Naive thymus-derived CD4-positive, alpha-beta T cell (primary cell): ENCODE measurements at regions not wholly inside any gene's neighbourhood (a gene's known extent, or its start where the extent isn't known, plus 50 kb on each side); places are given as distances from the start of the nearest gene placed in this dataset.

Experiments
- ATAC-seq: fragments of 150-1000 bp; cut with Tn5 transposase; 2 replicates; pipeline ENCODE4 v1.10.0; 2021; ENCODE audit warnings: mild to moderate bottlenecking, moderate library complexity
- CTCF ChIA-PET: fragments of 350-600 bp; sonication (Branson Sonifier 250); formaldehyde crosslinking; loops from one replicate; lab custom pipeline; 2021; ENCODE audit warnings: antibody characterized with exemption; lab: Charles Lee
- POLR2A ChIA-PET: fragments of 350-600 bp; sonication (Branson Sonifier 250); formaldehyde crosslinking; loops from one replicate; lab custom pipeline; 2021; ENCODE audit warnings: antibody characterized with exemption, inconsistent platforms; lab: Charles Lee
- DNase-seq, 9 donors: peaks; one replicate each; pipeline versions ENCODE4 v3.0.0 to v3.0.0-alpha.2; 2020 to 2022; ENCODE audit warnings: mixed read lengths in 1 of 9
- H3K27ac ChIP-seq: one replicate; pipeline ENCODE4 v1.7.0; 2013; ENCODE audit warnings: mild to moderate bottlenecking, low read depth, low read length, moderate library complexity
- H3K27me3 ChIP-seq, 2 donors: one replicate each; pipeline ENCODE4 v1.7.0; 2013; ENCODE audit warnings: low read length in 2 of 2, mild to moderate bottlenecking in 2 of 2, moderate library complexity in 2 of 2; ENCODE audit not compliant: control insufficient read depth in 2 of 2, insufficient read depth in 2 of 2
- H3K36me3 ChIP-seq, 3 experiments: 1 replicate in 2 of 3; 2 replicates in 1 of 3; pipeline ENCODE4 v1.7.0; 2013; ENCODE audit warnings: low read length in 3 of 3, mild to moderate bottlenecking in 3 of 3, moderate library complexity in 1 of 3; ENCODE audit not compliant: insufficient read depth in 3 of 3, control insufficient read depth in 2 of 3
- H3K4me1 ChIP-seq, 2 donors: one replicate each; pipeline ENCODE4 v1.7.0; 2013; ENCODE audit warnings: low read length in 2 of 2, mild to moderate bottlenecking in 2 of 2, moderate library complexity in 1 of 2; ENCODE audit not compliant: control insufficient read depth in 2 of 2, insufficient read depth in 2 of 2
- H3K4me3 ChIP-seq: 2 replicates; pipeline ENCODE4 v1.7.0; 2013; ENCODE audit warnings: mild to moderate bottlenecking, low read length
- H3K9me3 ChIP-seq, 3 experiments: 1 replicate in 2 of 3; 2 replicates in 1 of 3; pipeline ENCODE4 v1.7.0; 2013; ENCODE audit warnings: low read length in 3 of 3; ENCODE audit not compliant: control insufficient read depth in 2 of 3
- H3K27ac Mint-ChIP-seq, 9 donors: one replicate each; pipeline ENCODE4 v1.8.0; 2020 to 2022; ENCODE audit warnings: mixed read lengths in 9 of 9, mild to moderate bottlenecking in 8 of 9, moderate library complexity in 5 of 9, inconsistent platforms in 2 of 9
- H3K27me3 Mint-ChIP-seq, 5 donors: one replicate each; pipeline ENCODE4 v1.8.0; 2021 to 2022; ENCODE audit warnings: mixed read lengths in 5 of 5, mild to moderate bottlenecking in 1 of 5
- H3K36me3 Mint-ChIP-seq, 5 donors: one replicate each; pipeline ENCODE4 v1.8.0; 2020 to 2022; ENCODE audit warnings: mixed read lengths in 5 of 5, mild to moderate bottlenecking in 3 of 5, inconsistent platforms in 1 of 5
- H3K4me1 Mint-ChIP-seq, 7 donors: one replicate each; pipeline ENCODE4 v1.8.0; 2020 to 2022; ENCODE audit warnings: mixed read lengths in 7 of 7, mild to moderate bottlenecking in 3 of 7, inconsistent platforms in 1 of 7
- H3K4me3 Mint-ChIP-seq, 10 donors: one replicate each; pipeline ENCODE4 v1.8.0; 2020 to 2022; ENCODE audit warnings: mild to moderate bottlenecking in 10 of 10, mixed read lengths in 10 of 10, moderate library complexity in 6 of 10, inconsistent platforms in 2 of 10
- H3K9me3 Mint-ChIP-seq, 11 donors: one replicate each; pipeline ENCODE4 v1.8.0; 2020 to 2022; ENCODE audit warnings: mixed read lengths in 11 of 11, mild to moderate bottlenecking in 4 of 11, inconsistent platforms in 1 of 11, moderate library complexity in 1 of 11
- intact Hi-C, 2 donors: fragments of 100-400 bp; cut with micrococcal nuclease; formaldehyde crosslinking; loops; one replicate each; pipeline ENCODE4 v1.15.1; 2023

DNA sequence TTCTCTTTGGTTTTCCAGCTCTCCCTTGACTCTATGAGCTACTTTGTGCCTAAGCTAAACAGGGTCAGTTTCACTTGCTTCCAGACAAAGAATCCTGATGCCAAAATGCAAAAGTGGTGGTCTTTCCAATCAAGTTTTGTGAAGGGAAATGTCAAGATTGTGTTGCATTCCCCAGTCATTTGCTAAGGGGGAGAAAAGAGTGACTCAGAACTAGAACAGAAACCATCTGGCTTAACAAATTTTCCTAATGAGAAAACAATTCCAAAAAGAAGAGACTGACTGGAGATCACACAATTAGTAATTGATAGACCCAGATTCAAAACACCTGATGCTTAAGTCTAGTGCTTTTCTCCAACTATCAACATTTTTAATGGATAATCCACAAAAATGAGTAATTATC is 235.1 kb upstream of the DIO2 start:
- no peak overlapping the region for H3K27ac Mint-ChIP-seq
- H3K9me3 ChIP-seq: peaks cover 0 to 11% (median 0%) of the 10 kb centered on the region in 3 experiments

DNA sequence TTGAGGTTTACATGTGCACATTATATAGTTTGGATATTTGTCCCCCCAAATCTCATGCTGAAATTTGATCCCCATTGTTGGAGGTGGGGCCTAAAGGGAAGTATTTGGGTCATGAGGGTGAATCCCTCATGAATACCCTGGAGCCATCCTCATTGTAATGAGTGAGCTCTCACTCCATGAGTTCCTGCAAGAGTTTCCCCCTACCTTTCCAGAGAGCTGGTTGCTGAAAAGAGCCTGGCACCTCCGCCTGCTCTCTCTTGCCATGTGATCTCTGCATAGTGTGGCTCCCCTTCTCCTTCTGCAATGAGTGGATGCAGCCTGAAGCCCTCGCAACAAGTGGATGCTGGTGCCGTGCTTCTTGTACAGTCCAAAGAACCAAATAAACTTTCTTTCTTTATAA is 234.3 kb upstream of the DIO2 start:
- ChIA-PET CTCF (no interaction called here), POLR2A (no interaction called here)
- Mint-ChIP-seq H3K9me3 (peaks cover 4 to 14% (median 10%) of the 10 kb centered on the region in 11 donors), H3K36me3 (peaks cover 0 to 3% (median 0%) of the 10 kb centered on the region in 5 donors), H3K4me1 (no peaks in the 10 kb centered on the region), H3K4me3 (no peak overlapping the region), H3K27me3 (no peaks in the 10 kb centered on the region), H3K27ac (no peak overlapping the region)
- ATAC-seq (no peak), DNase-seq (no peak)
- no peak overlapping the region for H3K4me3 ChIP-seq
- H3K27me3 ChIP-seq: no peaks in the 10 kb centered on the region
- no peak overlapping the region for H3K27ac ChIP-seq
- no peaks in the 10 kb centered on the region for H3K36me3 ChIP-seq
- intact Hi-C loops: no loop called here
- peaks cover 0 to 5% (median 0%) of the 10 kb centered on the region in 3 experiments for H3K9me3 ChIP-seq
- H3K4me1 ChIP-seq: no peaks in the 10 kb centered on the region

More for the DNA sequence above, 235.1 kb upstream of the DIO2 start:
- Mint-ChIP-seq H3K4me1 (no peaks in the 10 kb centered on the region), H3K27me3 (no peaks in the 10 kb centered on the region), H3K36me3 (peaks cover 0 to 3% (median 0%) of the 10 kb centered on the region in 5 donors), H3K9me3 (peaks cover 4 to 16% (median 12%) of the 10 kb centered on the region in 11 donors), H3K4me3 (no peak overlapping the region)
- Histone ChIP-seq H3K36me3 (no peaks in the 10 kb centered on the region), H3K27ac (no peak overlapping the region), H3K4me1 (no peaks in the 10 kb centered on the region), H3K4me3 (no peak overlapping the region), H3K27me3 (no peaks in the 10 kb centered on the region)
- no peak for ATAC-seq
- ChIA-PET CTCF (no interaction called here), POLR2A (no interaction called here)
- DNase-seq: no peak
- intact Hi-C loops: no loop called here

DNA sequence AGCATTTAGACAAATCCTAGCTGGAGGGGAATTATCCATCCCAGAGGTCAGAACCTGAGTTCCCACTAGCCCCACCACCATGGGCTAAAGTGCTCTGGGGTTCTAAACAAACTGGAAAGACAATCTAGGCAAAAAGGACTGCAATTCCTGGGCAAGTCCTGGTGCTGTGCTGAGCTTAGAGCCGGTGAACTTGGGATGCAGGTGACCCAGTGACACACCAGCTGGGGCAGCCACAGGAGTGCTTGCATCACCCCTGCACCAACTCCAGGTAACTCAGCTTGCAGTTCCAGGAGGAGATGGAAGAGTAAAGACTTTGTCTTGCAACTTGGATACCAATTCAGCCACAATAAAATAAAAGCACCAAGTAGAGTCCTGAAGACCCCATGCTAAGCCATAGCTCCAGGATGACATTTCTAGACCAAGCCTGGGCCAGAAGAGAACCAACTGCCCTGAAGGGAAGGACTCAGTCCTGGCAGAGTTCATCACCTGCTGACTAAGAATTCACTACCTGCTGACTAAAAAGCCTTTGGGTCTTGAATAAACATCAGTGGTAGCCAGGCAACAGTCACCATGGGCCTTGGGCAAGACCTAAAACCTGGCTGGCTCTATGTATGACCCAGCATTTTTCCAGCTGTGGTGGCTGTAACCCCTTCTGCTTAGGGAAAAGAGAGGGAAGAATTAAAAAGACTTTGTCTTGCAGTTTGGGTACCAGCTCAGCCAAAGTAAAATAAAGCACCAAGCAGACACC is 223.4 kb upstream of the DIO2 start:
- no peak for ATAC-seq
- Histone ChIP-seq H3K27ac (no peak overlapping the region), H3K9me3 (peaks cover 0 to 6% (median 0%) of the 10 kb centered on the region in 3 experiments), H3K36me3 (no peaks in the 10 kb centered on the region), H3K4me3 (no peak overlapping the region), H3K27me3 (no peaks in the 10 kb centered on the region), H3K4me1 (no peaks in the 10 kb centered on the region)
- CTCF ChIA-PET: no interaction called here
- intact Hi-C loops: no loop called here
- H3K4me3 Mint-ChIP-seq: no peak overlapping the region
- no peak overlapping the region for H3K27ac Mint-ChIP-seq
- POLR2A ChIA-PET: no interaction called here
- peaks cover 0 to 11% (median 0%) of the 10 kb centered on the region in 5 donors for H3K36me3 Mint-ChIP-seq
- no peaks in the 10 kb centered on the region for H3K4me1 Mint-ChIP-seq
- DNase-seq: no peak
- no peaks in the 10 kb centered on the region for H3K27me3 Mint-ChIP-seq
- peaks cover 4 to 40% (median 10%) of the 10 kb centered on the region in 11 donors for H3K9me3 Mint-ChIP-seq

DNA sequence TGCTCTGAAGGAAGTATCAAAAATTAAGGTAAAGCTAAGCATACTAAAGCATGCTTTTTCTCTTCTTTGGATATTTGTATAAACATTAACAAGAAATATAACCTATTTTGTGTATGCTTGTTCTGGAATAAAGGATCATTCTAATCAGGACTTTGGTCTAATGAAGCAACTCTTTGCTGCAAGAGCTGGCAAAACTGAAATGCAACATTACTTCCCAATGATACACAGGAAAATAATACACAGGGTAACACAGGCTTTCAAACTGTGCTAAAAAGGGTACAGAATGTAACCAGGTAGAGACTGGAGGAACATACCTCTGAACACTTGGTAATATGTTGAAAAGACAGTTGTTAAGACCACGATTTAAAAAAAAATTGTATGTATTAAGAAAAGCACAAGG is 222.5 kb upstream of the DIO2 start:
- no peaks in the 10 kb centered on the region for H3K4me1 Mint-ChIP-seq
- H3K4me3 Mint-ChIP-seq: no peak overlapping the region
- peaks cover 0 to 10% (median 0%) of the 10 kb centered on the region in 5 donors for H3K36me3 Mint-ChIP-seq
- Histone ChIP-seq H3K9me3 (peaks cover 0 to 1% (median 0%) of the 10 kb centered on the region in 3 experiments), H3K27me3 (no peaks in the 10 kb centered on the region), H3K4me1 (no peaks in the 10 kb centered on the region), H3K4me3 (no peak overlapping the region), H3K27ac (no peak overlapping the region), H3K36me3 (no peaks in the 10 kb centered on the region)
- peaks cover 2 to 30% (median 9%) of the 10 kb centered on the region in 11 donors for H3K9me3 Mint-ChIP-seq
- no peak for ATAC-seq
- H3K27me3 Mint-ChIP-seq: no peaks in the 10 kb centered on the region
- ChIA-PET CTCF (no interaction called here), POLR2A (no interaction called here)
- H3K27ac Mint-ChIP-seq: no peak overlapping the region
- no peak for DNase-seq
- intact Hi-C loops: no loop called here

DNA sequence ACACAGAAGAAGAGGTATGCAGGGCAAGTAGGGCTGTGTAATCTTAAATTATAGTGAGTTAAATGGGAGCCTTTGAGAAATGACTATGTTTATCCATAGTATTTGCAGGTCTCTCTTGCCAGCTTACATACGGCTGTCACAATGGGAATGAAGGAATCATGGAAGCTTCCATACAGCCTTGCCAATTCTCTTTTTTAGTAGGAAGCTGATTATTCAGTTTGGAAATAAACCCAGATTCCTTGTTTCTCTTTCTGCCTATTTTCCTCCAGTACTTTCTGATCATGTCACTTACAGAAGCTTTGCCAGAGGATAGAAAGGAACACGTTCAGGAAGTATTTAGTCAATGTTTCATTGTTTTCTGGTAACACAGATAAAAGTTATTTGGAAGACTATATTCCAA is 217.4 kb upstream of the DIO2 start:
- H3K4me3 ChIP-seq: no peak overlapping the region
- H3K36me3 ChIP-seq: no peaks in the 10 kb centered on the region
- H3K27ac ChIP-seq: no peak overlapping the region
- ChIA-PET CTCF (no interaction called here), POLR2A (no interaction called here)
- DNase-seq (no peak), ATAC-seq (no peak)
- H3K9me3 Mint-ChIP-seq: peaks cover 0 to 5% (median 0%) of the 10 kb centered on the region in 11 donors
- intact Hi-C loops: no loop called here
- no peaks in the 10 kb centered on the region for H3K4me1 Mint-ChIP-seq
- no peaks in the 10 kb centered on the region for H3K9me3 ChIP-seq
- no peaks in the 10 kb centered on the region for H3K4me1 ChIP-seq
- no peak overlapping the region for H3K27ac Mint-ChIP-seq
- H3K27me3 Mint-ChIP-seq: no peaks in the 10 kb centered on the region
- H3K27me3 ChIP-seq: no peaks in the 10 kb centered on the region
- no peak overlapping the region for H3K4me3 Mint-ChIP-seq
- H3K36me3 Mint-ChIP-seq: no peaks in the 10 kb centered on the region

DNA sequence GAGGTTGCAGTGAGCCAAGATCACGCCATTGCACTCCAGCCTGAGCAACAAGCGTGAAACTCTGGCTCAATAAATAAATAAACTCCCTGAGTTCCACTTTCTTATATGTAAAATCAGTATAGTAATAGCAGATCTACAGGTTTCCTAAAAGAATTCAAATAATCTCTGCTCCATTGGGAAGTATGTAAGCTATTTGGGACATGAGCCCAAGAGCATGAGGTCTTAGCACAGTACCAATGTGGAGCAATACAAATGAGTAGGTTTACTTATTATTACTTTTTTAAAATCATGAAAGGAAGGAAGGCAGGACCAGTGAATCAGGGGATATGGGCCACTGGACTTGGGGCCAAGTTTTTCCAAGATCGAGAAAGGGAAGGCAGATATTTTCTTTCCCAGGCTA is 216.9 kb upstream of the DIO2 start:
- Mint-ChIP-seq H3K4me3 (no peak overlapping the region), H3K36me3 (no peaks in the 10 kb centered on the region), H3K27me3 (no peaks in the 10 kb centered on the region), H3K4me1 (no peaks in the 10 kb centered on the region), H3K9me3 (peaks cover 0 to 5% (median 0%) of the 10 kb centered on the region in 11 donors), H3K27ac (no peak overlapping the region)
- ATAC-seq: no peak
- DNase-seq: no peak
- no peaks in the 10 kb centered on the region for H3K27me3 ChIP-seq
- H3K27ac ChIP-seq: no peak overlapping the region
- H3K4me3 ChIP-seq: no peak overlapping the region
- no peaks in the 10 kb centered on the region for H3K9me3 ChIP-seq
- POLR2A ChIA-PET: no interaction called here
- no peaks in the 10 kb centered on the region for H3K4me1 ChIP-seq
- H3K36me3 ChIP-seq: no peaks in the 10 kb centered on the region
- CTCF ChIA-PET: no interaction called here
- intact Hi-C loops: no loop called here

DNA sequence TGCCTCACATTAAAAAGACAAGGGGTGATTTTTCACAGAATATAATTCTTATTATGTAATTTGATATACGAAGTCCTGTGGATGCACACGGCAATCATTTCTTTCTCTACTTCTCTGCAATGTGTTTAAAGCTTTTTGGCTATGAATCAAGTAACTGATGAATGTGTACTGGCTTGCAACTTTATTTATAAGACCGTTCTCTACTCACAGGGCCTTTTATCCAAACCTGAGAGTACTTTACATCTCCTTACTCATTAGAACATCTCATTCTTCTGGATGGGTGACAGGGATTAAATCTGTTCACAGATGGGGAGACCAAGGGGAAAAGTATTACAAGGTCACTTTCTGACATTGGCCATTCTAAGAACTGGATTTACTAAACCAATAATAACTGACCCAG is 215.8 kb upstream of the DIO2 start:
- no peaks in the 10 kb centered on the region for H3K36me3 Mint-ChIP-seq
- Histone ChIP-seq H3K9me3 (no peaks in the 10 kb centered on the region), H3K4me1 (no peaks in the 10 kb centered on the region), H3K4me3 (no peak overlapping the region), H3K27ac (no peak overlapping the region), H3K27me3 (no peaks in the 10 kb centered on the region), H3K36me3 (no peaks in the 10 kb centered on the region)
- ChIA-PET CTCF (no interaction called here), POLR2A (no interaction called here)
- DNase-seq: no peak
- no peak overlapping the region for H3K4me3 Mint-ChIP-seq
- no peak for ATAC-seq
- H3K27ac Mint-ChIP-seq: no peak overlapping the region
- H3K9me3 Mint-ChIP-seq: peaks cover 0 to 5% (median 0%) of the 10 kb centered on the region in 11 donors
- intact Hi-C loops: no loop called here
- no peaks in the 10 kb centered on the region for H3K27me3 Mint-ChIP-seq
- no peaks in the 10 kb centered on the region for H3K4me1 Mint-ChIP-seq
